ENCODE measurements at regions not wholly inside any gene's neighbourhood (a gene's known extent, or its start where the extent isn't known, plus 50 kb on each side); places are given as distances from the start of the nearest gene placed in this dataset.

DNA sequence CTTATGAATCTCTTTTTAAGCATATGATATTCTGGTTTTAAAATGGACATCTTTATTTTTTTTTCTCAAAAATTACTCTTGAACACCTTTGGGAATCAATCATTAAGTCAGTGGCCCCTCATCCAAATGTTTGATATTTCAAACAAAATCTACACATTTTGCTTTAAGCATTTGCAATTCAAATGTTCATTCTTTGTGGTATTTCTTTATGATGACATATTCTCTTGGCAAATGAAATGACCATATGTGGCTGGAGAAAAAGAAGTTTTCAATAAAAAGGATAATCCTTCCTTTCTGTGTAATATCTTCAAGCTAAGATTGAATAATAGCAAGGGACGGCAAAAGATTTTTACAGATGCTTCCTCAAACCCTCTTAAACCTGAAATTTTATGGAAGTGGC lies 420.8 kb downstream of the MTRR start:
- POLR2A ChIA-PET, result no interaction called here

More for the DNA sequence above, 420.8 kb downstream of the MTRR start:
- no peak overlapping the region for H3K27ac ChIP-seq (ENCODE audit: low read depth in 2 of 2, low read length in 1 of 2)
- no peaks in the 10 kb centered on the region for H3K36me3 ChIP-seq (replicated peaks in 1 of 2; ENCODE audit: control insufficient read depth in 1 of 2, insufficient read depth in 2 of 2, low read length in 1 of 2)
- no peak for DNase-seq
- WGBS (ENCODE audit: low lambda C conversion rate), result 10% methylated on average over 1 of the region's 1 CpG
- no peak overlapping the region for H3K4me3 ChIP-seq (ENCODE audit: low read depth in 2 of 2, low read length in 1 of 2)
- no peaks in the 10 kb centered on the region for H3F3A ChIP-seq (replicated peaks; ENCODE audit: insufficient read depth)
- H3K79me2 ChIP-seq (ENCODE audit: insufficient read depth), result no peaks in the 10 kb centered on the region
- no peak overlapping the region for H2AFZ ChIP-seq (ENCODE audit: low read depth)
- TF ChIP-seq, protein P1, sequence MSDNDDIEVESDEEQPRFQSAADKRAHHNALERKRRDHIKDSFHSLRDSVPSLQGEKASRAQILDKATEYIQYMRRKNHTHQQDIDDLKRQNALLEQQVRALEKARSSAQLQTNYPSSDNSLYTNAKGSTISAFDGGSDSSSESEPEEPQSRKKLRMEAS (IDR thresholded peaks at IDR 0.05; ENCODE audit: low read depth), result no peak
- no peak for TF ChIP-seq TCF12 (IDR thresholded peaks at IDR 0.05)
- TF ChIP-seq, protein P2, sequence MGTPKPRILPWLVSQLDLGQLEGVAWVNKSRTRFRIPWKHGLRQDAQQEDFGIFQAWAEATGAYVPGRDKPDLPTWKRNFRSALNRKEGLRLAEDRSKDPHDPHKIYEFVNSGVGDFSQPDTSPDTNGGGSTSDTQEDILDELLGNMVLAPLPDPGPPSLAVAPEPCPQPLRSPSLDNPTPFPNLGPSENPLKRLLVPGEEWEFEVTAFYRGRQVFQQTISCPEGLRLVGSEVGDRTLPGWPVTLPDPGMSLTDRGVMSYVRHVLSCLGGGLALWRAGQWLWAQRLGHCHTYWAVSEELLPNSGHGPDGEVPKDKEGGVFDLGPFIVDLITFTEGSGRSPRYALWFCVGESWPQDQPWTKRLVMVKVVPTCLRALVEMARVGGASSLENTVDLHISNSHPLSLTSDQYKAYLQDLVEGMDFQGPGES (IDR thresholded peaks at IDR 0.05; ENCODE audit: low read depth, low read length), result no peak
- TF ChIP-seq SMC3 (IDR thresholded peaks at IDR 0.05; ENCODE audit: low read depth, low read length), result no peak
- TF ChIP-seq, protein P3, sequence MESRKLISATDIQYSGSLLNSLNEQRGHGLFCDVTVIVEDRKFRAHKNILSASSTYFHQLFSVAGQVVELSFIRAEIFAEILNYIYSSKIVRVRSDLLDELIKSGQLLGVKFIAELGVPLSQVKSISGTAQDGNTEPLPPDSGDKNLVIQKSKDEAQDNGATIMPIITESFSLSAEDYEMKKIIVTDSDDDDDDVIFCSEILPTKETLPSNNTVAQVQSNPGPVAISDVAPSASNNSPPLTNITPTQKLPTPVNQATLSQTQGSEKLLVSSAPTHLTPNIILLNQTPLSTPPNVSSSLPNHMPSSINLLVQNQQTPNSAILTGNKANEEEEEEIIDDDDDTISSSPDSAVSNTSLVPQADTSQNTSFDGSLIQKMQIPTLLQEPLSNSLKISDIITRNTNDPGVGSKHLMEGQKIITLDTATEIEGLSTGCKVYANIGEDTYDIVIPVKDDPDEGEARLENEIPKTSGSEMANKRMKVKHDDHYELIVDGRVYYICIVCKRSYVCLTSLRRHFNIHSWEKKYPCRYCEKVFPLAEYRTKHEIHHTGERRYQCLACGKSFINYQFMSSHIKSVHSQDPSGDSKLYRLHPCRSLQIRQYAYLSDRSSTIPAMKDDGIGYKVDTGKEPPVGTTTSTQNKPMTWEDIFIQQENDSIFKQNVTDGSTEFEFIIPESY (IDR thresholded peaks at IDR 0.05; ENCODE audit: borderline replicate concordance, low read depth), result no peak
- no peak for TF ChIP-seq RXRA (IDR thresholded peaks at IDR 0.05; ENCODE audit: borderline replicate concordance, low read depth)
- TF ChIP-seq, protein P4, sequence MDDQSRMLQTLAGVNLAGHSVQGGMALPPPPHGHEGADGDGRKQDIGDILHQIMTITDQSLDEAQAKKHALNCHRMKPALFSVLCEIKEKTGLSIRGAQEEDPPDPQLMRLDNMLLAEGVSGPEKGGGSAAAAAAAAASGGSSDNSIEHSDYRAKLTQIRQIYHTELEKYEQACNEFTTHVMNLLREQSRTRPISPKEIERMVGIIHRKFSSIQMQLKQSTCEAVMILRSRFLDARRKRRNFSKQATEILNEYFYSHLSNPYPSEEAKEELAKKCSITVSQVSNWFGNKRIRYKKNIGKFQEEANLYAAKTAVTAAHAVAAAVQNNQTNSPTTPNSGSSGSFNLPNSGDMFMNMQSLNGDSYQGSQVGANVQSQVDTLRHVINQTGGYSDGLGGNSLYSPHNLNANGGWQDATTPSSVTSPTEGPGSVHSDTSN (IDR thresholded peaks at IDR 0.05), result no peak
- TF ChIP-seq, protein P5, sequence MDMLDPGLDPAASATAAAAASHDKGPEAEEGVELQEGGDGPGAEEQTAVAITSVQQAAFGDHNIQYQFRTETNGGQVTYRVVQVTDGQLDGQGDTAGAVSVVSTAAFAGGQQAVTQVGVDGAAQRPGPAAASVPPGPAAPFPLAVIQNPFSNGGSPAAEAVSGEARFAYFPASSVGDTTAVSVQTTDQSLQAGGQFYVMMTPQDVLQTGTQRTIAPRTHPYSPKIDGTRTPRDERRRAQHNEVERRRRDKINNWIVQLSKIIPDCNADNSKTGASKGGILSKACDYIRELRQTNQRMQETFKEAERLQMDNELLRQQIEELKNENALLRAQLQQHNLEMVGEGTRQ (IDR thresholded peaks at IDR 0.05; ENCODE audit: borderline replicate concordance, low read depth, low read length), result no peak
- no peak for TF ChIP-seq NFIC (IDR thresholded peaks at IDR 0.05; ENCODE audit: borderline replicate concordance)
- TF ChIP-seq, protein P6, sequence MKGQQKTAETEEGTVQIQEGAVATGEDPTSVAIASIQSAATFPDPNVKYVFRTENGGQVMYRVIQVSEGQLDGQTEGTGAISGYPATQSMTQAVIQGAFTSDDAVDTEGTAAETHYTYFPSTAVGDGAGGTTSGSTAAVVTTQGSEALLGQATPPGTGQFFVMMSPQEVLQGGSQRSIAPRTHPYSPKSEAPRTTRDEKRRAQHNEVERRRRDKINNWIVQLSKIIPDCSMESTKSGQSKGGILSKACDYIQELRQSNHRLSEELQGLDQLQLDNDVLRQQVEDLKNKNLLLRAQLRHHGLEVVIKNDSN (IDR thresholded peaks at IDR 0.05; ENCODE audit: borderline replicate concordance, low read depth), result no peak
- TF ChIP-seq JUND (IDR thresholded peaks at IDR 0.05), result no peak
- TF ChIP-seq EP300 (IDR thresholded peaks at IDR 0.05; ENCODE audit: borderline replicate concordance in 1 of 2, low read depth in 1 of 2, low read length in 1 of 2), result no peak
- no peaks in the 10 kb centered on the region for H4K20me1 ChIP-seq (ENCODE audit: insufficient read depth)
- H3K27me3 ChIP-seq (ENCODE audit: insufficient read depth), result no peaks in the 10 kb centered on the region
- no peak overlapping the region for H3K9ac ChIP-seq
- CTCF ChIA-PET, result interaction anchor here (0.7 kb wide), 1 partner anchor 10 kb away, joined by 3 read pairs; no protein-coding TSS in a partner anchor
- H3K9me2 ChIP-seq, result no peaks in the 10 kb centered on the region
- H3K4me2 ChIP-seq, result no peak overlapping the region
- no peaks in the 10 kb centered on the region for H3K9me3 ChIP-seq
- no peaks in the 10 kb centered on the region for H3K4me1 ChIP-seq (ENCODE audit: control insufficient read depth in 1 of 2, insufficient read depth in 2 of 2, low read depth in 1 of 2, low read length in 1 of 2)

Data from SK-N-SH (cell line).